K562 (cell line): ENCODE measurements at regions not wholly inside any gene's neighbourhood (a gene's known extent, or its start where the extent isn't known, plus 50 kb on each side); places are given as distances from the start of the nearest gene placed in this dataset.

Experiments
- ATAC-seq: fragments of 200-7000 bp; cut with Tn5 transposase; 3 replicates; pipeline ENCODE4 v1.9.1; 2020; ENCODE audit warnings: moderate library complexity
- BruUV-seq: library from RNA; stranded (reverse); fragments of 400-500 nt; replicated peaks from 2 replicates; lab custom pipeline; 2021; lab: Mats Ljungman, UMichigan
- CTCF ChIA-PET: fragments of 300-600 bp; formaldehyde crosslinking; extraction: SDS; loops from one replicate; lab custom pipeline; 2021; ENCODE audit warnings: low intra/inter-chr PET ratio; lab: Yijun Ruan, JAX
- POLR2A ChIA-PET: fragments of 300-600, 350-650 bp; sonication (Branson Sonifier 250); formaldehyde crosslinking; extraction: SDS; loops from one replicate; lab custom pipeline; 2021; ENCODE audit warnings: antibody characterized with exemption, inconsistent platforms; lab: Yijun Ruan, JAX
- DNase-seq, 4 experiments: peaks; one replicate each; pipeline versions ENCODE4 v3.0.0 to v3.0.0-alpha.2; 2011 to 2018; ENCODE audit warnings: low spot score in 3 of 4, mixed read lengths in 3 of 4; ENCODE audit errors: extremely low read depth in 1 of 4
- FAIRE-seq: peaks from 2 replicates; lab custom pipeline; 2011; peaks lifted over from hg19 to GRCh38; lab: Jason Lieb, UNC
- H2AFZ ChIP-seq: 2 replicates; pipeline ENCODE4 v1.6.0; 2011; ENCODE audit warnings: low read depth, low read length, control low read depth, inconsistent platforms
- H3K27ac ChIP-seq: fragments of 200-600 bp; 3 replicates; pipeline ENCODE4 v1.8.0; 2011; ENCODE audit warnings: low read depth, mild to moderate bottlenecking, control low read depth, inconsistent platforms, low read length, moderate library complexity, mixed read lengths; ENCODE audit errors: extremely low read depth
- H3K27me3 ChIP-seq, 2 experiments: fragments of 300-600 bp in 1 of 2; 2 replicates in 1 of 2; 3 replicates in 1 of 2; pipeline versions ENCODE4 v1.6.0 to v1.8.0; 2011; ENCODE audit warnings: inconsistent platforms in 2 of 2, low read length in 2 of 2, mild to moderate bottlenecking in 1 of 2, mixed read lengths in 1 of 2, moderate library complexity in 1 of 2; ENCODE audit not compliant: control insufficient read depth in 2 of 2, insufficient read depth in 2 of 2
- H3K36me3 ChIP-seq: fragments of 300-600 bp; 3 replicates; pipeline ENCODE4 v1.8.0; 2011; ENCODE audit warnings: mild to moderate bottlenecking, low read length, inconsistent platforms; ENCODE audit not compliant: control insufficient read depth, insufficient read depth
- H3K4me1 ChIP-seq, 2 experiments: fragments of 200-600 bp in 1 of 2; replicated peaks in 1 of 2; 2 replicates in 1 of 2; 3 replicates in 1 of 2; pipeline versions ENCODE4 v1.5.1 to v1.8.0; 2011; ENCODE audit warnings: inconsistent platforms in 2 of 2, low read length in 2 of 2, mild to moderate bottlenecking in 1 of 2, mixed read lengths in 1 of 2, moderate library complexity in 1 of 2; ENCODE audit not compliant: control insufficient read depth in 2 of 2, insufficient read depth in 2 of 2
- H3K4me2 ChIP-seq: 2 replicates; pipeline ENCODE4 v1.6.1; 2011; ENCODE audit warnings: low read length, control low read depth, inconsistent platforms, mixed read lengths; ENCODE audit not compliant: insufficient read depth
- H3K4me3 ChIP-seq: fragments of 200-600 bp; sonication (generic), shearing (Covaris generic); 2 replicates; pipeline ENCODE4 v1.5.1; 2016; ENCODE audit warnings: control low read depth, inconsistent platforms
- H3K79me2 ChIP-seq: fragments of 200-600 bp; 3 replicates; pipeline ENCODE4 v1.8.0; 2011; ENCODE audit warnings: low read length, inconsistent platforms; ENCODE audit not compliant: control insufficient read depth, insufficient read depth
- H3K9ac ChIP-seq, 2 experiments: 2 replicates each; pipeline versions ENCODE4 v1.6.0 to v1.6.1; 2011; ENCODE audit warnings: low read depth in 2 of 2, low read length in 2 of 2, control low read depth in 1 of 2, inconsistent platforms in 1 of 2, mild to moderate bottlenecking in 1 of 2, mixed read lengths in 1 of 2; ENCODE audit not compliant: insufficient read depth in 1 of 2
- H3K9me1 ChIP-seq: one replicate; pipeline ENCODE4 v1.6.0; 2011; ENCODE audit warnings: inconsistent platforms, mild to moderate bottlenecking, low read length, moderate library complexity; ENCODE audit not compliant: control insufficient read depth, insufficient read depth
- H3K9me3 ChIP-seq: replicated peaks from 2 replicates; pipeline ENCODE4 v1.5.1; 2011; ENCODE audit warnings: low read depth, low read length, inconsistent platforms; ENCODE audit not compliant: control insufficient read depth, insufficient read depth
- H4K20me1 ChIP-seq: replicated peaks from 2 replicates; pipeline ENCODE4 v1.6.1; 2011; ENCODE audit warnings: low read length, inconsistent platforms, mixed read lengths; ENCODE audit not compliant: control insufficient read depth, insufficient read depth
- CHAMP1 ChIP-seq: fragments of 450-650 bp; IDR thresholded peaks from 2 replicates; pipeline ENCODE4 v1.6.1; 2016; ENCODE audit warnings: mild to moderate bottlenecking
- NFE2 ChIP-seq: IDR thresholded peaks from 2 replicates; pipeline ENCODE4 v1.6.1; 2014; ENCODE audit warnings: antibody characterized with exemption, low read depth
- RAD51 ChIP-seq: fragments of 450-650 bp; IDR thresholded peaks from 2 replicates; pipeline ENCODE4 v1.7.1; 2016; ENCODE audit warnings: low read depth, mild to moderate bottlenecking, borderline replicate concordance
- RFX1 ChIP-seq: fragments of 450-650 bp; IDR thresholded peaks from 2 replicates; pipeline ENCODE4 v1.6.1; 2016; ENCODE audit warnings: mild to moderate bottlenecking, moderate library complexity
- RREB1 ChIP-seq: fragments of 250-450 bp; sonication (Bioruptor Pico); IDR thresholded peaks from 2 replicates; pipeline ENCODE4 v1.4.0; 2020
- WHSC1 ChIP-seq: IDR thresholded peaks from one replicate; pipeline ENCODE4 v1.6.1; 2012; ENCODE audit warnings: low read length, control low read depth, inconsistent platforms
- ZBTB11 ChIP-seq, 3 experiments: fragments of 200-800 bp in 1 of 3; fragments of 250-450 bp in 1 of 3; fragments of 450-650 bp in 1 of 3; sonication (Bioruptor Pico) in 1 of 3; sonication (Bioruptor generic) in 1 of 3; formaldehyde crosslinking in 1 of 3; IDR thresholded peaks; 2 replicates each; pipeline versions ENCODE4 v1.6.1 to v1.8.0; 2016 to 2022; ENCODE audit warnings: mild to moderate bottlenecking in 2 of 3, missing genetic modification characterization in 2 of 3, missing compliant biosample characterization in 1 of 3, moderate library complexity in 1 of 3
- ZBTB12 ChIP-seq: fragments of 250-450 bp; sonication (Bioruptor Pico); IDR thresholded peaks from 2 replicates; pipeline ENCODE4 v1.4.0; 2020
- ZBTB17 ChIP-seq: fragments of 450-650 bp; formaldehyde crosslinking; IDR thresholded peaks from 2 replicates; pipeline ENCODE4 v1.4.0; 2020; ENCODE audit warnings: mild to moderate bottlenecking
- WGBS: fragments of 100-300 bp; shearing (Covaris generic); methylation state at CpG from one replicate; pipeline ENCODE4 v1.1.6; 2016; ENCODE audit warnings: low coverage, mixed read lengths; ENCODE audit not compliant: insufficient coverage; ENCODE audit errors: missing lambda C conversion rate; 5-methylcytosine and 5-hydroxymethylcytosine counted together
- in situ Hi-C: fragments of 300-500 bp; cut with MboI; formaldehyde crosslinking; loops from 4 replicates; pipeline ENCODE4 v1.15.0; 2018; ENCODE audit warnings: inconsistent platforms, mixed read lengths
- intact Hi-C: fragments of 100-400 bp; cut with micrococcal nuclease; formaldehyde crosslinking; loops from 2 replicates; pipeline ENCODE4 v1.14.2; 2022

- no peak overlapping the region for H3K9ac ChIP-seq
- peaks cover 0 to 6% of the 10 kb centered on the region in 2 experiments; a peak in 2 of 5 replicates for H3K27me3 ChIP-seq
- no TSS peak for BruUV-seq
- no peaks in the 10 kb centered on the region for H3K9me1 ChIP-seq
- CTCF ChIA-PET: no interaction called here
- no peak for DNase-seq
- H4K20me1 ChIP-seq: no peaks in the 10 kb centered on the region
- no peaks in the 10 kb centered on the region for H3K36me3 ChIP-seq
- no peaks in the 10 kb centered on the region for H3K79me2 ChIP-seq
- H3K4me1 ChIP-seq: peaks cover 0 to 7% of the 10 kb centered on the region in 2 experiments; a peak in 3 of 5 replicates
- 19% methylated on average over 4 of the region's 4 CpGs for WGBS
- TF ChIP-seq ZBTB12 (CRISPR knock-in tag) (no peak), NFE2 (no peak), CHAMP1 (no peak), ZBTB11 (CRISPR knock-in tag; IDR thresholded peaks at IDR 0.05) (no peak), ZBTB17 (CRISPR knock-in tag) (no peak), RFX1 (no peak), RAD51 (no peak), WHSC1 (no peak), RREB1 (CRISPR knock-in tag) (no peak)
- H3K4me3 ChIP-seq: no peak overlapping the region
- H3K27ac ChIP-seq: no peak overlapping the region
- H3K4me2 ChIP-seq: no peak overlapping the region
- ATAC-seq: no peak
- intact Hi-C loops: no loop called here
- in situ Hi-C loops: no loop called here
- POLR2A ChIA-PET: interaction anchor here (0.6 kb wide), 1 partner anchor 13 kb away, joined by 3 read pairs; no protein-coding TSS in a partner anchor
- H2AFZ ChIP-seq: no peak overlapping the region
- no peaks in the 10 kb centered on the region for H3K9me3 ChIP-seq
- FAIRE-seq: no peak
Measured at GRCh38 chrX:107563824-107564223, 64.5 kb upstream of the PRPS1 start.
